Right kidney (tissue), 1 donor: ENCODE measurements at regions not wholly inside any gene's neighbourhood (a gene's known extent, or its start where the extent isn't known, plus 50 kb on each side); places are given as distances from the start of the nearest gene placed in this dataset.

Experiments used
- DNase-seq: peaks from one replicate; pipeline ENCODE4 v3.0.0-alpha.2; 2016

DNA sequence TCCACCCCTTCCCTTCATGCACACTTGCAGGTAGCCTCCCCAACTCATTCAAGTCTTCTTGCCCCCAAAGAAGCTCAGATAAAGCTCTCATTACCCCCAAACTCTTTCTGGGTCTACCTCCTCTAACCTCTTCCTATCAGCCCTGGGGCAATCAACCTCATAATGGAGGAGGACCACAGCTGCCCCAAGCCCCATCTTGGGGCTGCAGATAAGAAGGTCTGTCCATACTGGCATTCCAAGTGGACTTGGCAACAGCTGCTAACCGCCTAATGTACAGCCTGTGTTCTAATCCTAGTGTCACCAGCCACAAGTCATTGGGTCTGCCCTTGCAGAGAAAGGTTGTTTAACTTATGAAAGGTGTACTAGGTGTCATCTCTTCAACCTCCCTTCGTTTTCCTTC is 107.4 kb upstream of the ADGRF1 start:
- DNase-seq: no peak

DNA sequence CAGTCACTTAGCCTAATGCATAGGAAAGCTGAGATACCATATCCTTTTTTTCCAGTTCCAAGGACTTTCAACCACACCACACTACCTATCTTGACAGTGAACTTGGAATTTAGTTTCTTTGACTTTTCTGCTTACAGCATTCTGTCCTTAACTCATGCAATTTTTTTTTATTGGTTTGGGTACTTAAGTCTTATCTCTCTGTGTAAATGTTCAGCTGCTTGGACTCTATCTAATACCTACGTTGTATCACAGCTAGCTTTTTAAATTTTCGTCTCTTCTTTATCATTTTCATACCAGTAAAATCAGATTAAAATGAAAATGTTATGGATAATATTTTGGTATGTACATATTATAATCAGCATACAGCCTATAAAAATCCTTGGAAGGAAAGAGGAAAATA is 106.9 kb upstream of the ADGRF1 start:
- no peak for DNase-seq

DNA sequence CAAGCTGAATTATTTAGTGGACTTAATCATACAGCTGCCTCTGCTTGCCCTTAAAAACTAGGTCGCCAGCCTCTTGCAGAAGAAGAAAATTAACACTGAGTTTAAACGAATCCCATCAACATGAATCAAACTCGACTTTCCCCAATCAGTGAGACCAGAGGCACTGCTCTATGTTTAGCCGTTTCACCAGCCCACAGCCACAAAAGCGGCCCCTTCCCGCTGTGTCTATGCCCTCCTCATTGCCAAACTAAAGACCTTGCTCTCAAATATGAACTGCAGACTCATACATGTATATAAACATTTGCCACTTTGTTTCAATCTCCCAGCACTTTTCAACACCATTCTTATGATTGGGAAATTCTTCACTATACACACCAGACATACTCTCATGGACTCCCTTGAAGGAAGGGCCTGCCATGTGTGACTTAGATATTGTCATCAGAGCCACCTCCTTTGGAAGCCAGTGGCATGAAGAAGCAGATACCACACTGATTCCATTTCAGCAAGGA is 105.8 kb upstream of the ADGRF1 start:
- no peak for DNase-seq

DNA sequence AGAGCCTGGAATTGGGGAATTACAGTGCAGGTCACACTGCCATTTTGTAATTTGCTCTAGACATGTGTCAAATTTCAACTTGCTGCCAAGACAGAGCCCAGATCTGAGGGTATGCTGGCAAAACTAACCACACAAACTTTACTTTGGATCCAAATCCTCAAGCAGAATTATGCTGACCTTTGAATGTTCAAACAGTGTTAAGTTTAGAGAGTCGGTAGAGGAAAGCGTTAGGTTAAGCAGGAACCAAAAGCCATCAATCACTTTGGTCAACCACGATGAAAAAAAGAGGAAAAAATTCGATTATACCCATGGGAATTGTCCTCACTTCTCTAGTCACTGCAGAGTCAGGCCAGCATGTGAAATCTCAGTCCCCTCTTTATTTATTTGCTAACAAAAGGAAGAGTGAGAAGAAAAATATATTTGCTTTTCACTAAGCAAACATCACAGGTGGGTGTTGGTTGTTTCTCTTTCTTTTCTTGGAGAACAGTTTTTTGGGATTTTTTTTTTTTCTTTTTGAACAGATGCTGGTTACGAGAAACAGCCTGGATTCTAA is 105.1 kb upstream of the ADGRF1 start:
- no peak for DNase-seq

DNA sequence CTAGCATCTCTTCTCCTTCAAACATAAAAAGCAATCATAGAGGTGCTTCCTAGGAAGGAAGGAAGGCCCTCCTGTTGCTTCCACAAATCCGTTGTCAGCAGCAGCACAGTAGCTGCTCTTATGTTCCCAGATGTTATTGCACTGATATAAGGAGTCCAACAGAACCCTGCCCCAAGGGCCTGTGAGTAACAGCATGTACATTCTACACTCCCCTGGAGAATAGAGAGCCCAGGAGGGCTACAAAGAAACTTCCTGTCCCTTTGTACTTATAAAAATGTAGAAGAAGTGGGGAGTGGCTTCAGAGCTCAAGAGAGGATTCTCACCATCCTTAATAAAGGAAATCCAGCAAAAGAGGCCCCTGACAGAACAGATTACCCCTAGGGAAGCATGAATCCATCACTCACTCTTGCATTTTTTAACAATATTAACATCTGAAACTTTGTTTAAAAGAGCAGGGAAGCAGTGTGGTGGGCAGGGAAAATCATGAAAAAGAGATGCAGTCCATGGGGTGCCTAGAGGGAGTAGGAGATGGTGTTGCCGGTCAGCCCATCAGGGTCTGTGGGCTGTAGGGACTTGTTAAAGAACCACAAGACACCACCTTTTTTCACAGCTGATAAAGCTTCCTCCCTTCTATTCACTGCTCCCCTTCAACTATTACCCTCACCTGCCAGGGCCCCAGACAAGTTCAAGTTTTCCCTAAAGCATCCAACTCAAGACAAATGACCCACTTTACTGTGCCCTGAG is 104.5 kb upstream of the ADGRF1 start:
- DNase-seq: no peak

DNA sequence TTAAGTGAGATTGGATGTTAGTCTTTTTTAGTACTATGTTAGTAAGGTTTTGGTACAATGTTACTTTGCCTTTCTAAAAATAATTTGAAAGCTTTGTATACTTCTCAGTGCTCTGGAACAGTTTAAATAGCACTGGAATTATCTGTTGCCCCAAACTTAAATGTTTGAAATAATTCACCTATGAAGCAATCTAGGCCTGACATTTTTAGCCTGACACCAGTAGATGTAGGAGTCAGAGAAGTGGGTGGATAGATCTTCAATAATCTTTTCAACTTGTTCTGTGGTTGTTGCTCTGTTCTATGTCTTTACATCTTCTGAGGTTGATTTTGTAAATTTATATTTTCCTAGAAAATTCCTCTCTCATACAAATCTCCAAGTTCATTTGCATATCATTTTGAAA is 103.1 kb upstream of the ADGRF1 start:
- DNase-seq: no peak

DNA sequence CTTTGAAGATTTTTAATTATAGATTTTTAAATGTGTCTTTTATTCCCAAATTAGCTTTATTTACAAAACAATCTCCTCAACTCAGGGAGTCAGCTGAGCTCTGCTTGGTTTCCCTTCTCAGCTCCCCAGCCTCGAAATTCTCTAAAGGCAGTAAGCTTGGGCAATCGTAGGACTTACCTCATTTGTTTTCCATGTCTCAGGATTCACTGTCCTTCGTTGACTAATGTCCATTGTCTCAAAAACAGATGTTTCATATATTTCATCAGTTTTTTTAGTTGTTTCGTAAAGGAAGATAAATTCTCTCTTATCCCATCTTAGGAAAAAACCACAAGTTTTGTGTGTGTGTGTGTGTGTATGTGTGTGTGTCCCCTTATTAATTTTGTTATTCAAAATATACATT is 102.2 kb upstream of the ADGRF1 start:
- DNase-seq: no peak

DNA sequence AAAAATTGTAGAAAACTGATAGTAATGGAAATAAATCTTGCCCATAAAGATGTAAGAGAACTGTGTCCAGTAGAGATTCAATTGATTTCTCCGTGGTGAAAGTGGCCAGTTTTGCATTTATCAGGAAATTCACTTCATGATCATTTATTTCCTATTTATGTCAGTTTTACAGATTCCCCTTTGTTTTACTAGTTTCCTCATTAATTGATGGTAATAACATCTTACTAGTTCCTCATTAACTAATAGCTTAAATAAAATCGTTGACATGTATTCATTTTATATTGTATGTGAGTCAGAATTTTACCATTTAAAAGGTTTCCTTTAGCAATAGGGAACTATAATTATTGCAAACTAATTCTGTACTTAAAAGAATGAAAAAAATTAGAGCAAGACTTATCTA is 99.8 kb upstream of the ADGRF1 start:
- DNase-seq: no peak

DNA sequence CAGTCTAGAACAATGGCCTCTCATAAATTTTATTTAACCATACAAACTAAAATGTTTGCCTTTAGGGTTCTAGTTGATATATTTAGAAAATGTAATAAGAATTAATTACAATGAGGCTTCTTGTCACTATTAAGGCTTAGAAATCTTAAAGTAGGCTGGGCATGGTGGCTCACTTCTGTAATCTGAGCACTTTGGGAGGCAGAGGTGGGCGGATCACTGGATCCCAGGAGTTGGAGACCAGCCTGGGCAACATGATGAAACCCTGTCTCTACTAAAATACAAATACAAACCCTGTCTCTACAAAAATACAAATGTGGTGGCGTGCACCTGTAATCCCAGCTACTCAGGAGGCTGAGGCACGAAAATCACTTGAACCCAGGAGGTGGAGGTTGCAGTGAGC is 99.0 kb upstream of the ADGRF1 start:
- DNase-seq: no peak

DNA sequence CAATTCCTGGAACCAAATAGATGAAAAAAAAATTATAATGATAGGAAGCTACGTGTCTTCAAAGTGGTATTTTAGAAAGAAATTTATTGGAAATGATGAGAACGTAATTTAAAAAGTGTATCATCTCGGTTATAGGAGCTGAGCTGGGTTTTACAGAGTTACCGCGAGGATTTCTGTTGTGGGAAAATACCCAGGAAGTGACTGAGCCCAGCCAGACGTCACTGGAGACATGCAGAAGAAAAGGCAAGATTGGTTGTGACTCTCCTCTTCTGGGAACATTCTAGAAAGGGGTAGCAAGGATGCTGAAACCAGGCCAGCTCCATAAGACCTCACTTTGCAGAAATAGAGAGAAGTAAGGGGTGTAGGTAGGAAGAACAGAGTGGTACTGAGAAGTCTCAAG is 95.9 kb upstream of the ADGRF1 start:
- DNase-seq: no peak

DNA sequence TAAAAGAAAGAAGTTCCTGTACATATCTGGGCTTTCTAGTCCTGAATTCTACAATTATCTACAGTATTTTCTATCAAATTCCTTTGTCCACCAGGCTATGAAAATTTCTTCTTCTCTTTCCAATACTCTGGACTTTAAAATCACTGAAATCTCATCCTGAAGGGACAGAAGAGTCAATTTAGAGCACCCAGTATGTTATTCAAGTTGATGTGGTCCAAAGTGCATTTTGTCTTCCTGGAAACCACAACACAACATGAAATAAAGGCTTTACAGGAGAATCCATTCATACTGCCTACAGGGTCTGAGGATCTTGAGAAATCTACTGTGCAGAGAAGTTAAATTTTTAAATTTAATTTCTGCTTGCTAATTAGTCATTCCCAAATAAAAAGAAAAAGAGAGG is 94.9 kb upstream of the ADGRF1 start:
- no peak for DNase-seq

DNA sequence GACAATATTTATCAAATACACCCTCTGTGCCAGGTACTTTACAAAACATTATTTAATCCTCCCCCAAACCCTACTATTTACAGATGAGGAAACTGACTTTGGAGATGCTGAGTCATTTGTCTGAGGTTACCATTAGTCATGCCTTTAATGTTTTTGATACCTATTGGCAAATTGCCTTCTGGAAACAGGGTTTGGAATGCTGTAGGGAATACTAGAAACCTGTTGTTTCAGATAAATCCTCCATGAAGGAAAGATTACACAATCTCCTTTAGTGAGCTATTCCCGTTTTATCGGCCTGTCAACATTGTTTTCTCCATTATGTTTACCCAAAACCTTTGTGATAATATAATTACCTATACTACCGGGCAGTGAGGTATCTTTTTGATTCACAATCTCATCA is 93.6 kb upstream of the ADGRF1 start:
- DNase-seq: no peak

DNA sequence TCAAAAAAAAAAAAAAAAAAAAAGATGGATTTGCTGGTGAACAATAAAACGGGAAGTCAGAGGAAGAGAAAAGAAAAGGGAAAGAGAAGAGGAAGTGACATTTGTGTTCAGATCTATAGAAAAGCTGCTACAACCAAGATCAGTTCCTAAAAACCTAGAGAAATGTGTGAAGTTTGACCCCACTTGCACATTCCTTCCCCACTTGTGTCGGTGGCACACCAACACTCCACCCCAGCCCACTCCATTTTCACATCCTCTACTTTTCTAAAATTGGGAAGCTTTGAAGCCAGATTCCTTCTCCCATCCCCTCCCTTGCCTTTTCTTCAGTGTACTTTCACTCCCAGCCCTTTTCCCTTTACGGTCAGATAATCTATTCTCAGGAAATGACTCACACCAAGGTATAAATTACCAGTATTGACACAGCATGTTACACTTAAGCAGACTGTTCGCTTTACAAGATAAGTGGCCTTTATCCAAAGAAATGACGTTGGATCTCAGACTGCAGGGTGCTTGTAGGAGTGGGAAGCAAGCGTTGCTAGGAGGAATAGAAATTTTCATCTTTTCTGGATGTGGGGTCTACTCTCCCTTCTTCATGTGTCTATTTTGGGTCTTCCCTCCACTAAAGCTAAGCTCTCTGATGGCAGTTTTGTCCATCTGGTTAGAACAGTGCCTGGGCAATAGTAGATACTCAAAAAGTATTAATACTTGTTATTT is 92.5 kb upstream of the ADGRF1 start:
- no peak for DNase-seq

DNA sequence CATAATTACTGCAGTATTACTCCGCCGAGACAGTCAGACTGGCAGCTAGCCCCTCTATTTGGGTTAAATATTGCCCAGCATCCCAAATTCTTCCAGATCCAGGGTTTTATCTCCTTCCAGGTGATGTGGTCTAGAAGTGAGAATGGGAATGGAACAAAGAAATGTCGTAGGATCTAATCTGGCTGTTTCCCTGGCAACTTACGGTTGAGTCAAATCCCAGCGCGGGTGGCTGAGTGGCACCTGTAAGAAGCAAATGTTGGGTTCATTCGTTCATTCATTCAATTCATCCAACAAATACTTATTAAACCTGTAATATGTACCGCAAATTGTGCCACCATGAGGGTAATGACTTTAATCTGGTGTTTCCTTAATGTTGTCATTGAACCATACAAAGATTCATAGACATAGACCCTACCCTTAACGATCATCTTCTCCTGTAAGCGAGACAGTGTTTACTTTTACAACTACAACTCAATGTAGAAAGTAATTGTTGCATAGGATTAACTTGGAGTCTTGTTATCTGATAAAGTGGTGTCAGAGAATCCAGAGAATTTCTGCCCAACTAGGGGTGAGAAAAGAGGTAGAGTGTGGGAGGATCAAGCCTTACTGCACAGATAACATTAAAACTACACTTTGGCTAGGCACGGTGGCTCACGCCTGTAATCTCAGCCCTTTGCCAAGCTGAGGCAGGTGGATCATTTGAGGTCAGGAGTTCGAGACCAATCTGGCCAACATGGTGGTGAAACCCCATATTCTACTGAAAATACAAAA is 91.3 kb upstream of the ADGRF1 start:
- no peak for DNase-seq

DNA sequence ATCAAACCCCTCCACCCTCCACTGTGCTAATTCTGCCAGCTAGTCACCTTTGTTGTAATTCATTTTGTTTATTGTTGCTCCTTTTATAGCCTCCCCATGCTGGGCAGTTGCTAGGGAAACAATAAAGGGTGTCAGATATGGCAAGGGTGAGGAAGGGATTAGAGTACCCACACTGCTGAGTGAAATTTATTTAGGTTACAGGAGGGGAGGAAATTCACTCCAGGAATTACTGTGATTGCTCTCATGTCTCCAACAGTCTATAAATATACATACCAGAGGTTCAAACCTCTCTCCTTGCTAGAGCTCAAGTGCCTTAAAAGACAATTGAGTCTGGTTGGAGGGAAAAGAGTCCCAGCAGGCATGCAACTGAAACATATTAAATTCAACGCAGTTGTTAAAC is 90.6 kb upstream of the ADGRF1 start:
- no peak for DNase-seq

DNA sequence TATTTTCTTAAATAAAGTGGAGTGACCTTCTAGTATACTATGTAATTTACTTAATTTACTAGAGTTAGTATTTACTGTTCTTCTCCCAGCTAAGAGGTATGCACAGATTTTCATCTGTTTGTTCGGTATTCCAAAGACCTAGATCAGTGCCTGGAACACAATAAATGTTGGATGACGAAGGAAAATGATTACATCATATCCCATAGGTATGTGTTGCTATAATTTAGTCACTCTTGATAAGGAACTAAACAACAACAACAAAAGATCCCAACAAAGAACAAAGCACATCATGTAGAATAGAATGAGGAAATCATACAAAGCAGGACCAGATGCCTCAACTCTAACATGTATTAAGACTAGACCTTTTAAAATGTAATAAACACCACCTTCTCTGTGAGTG is 89.6 kb upstream of the ADGRF1 start:
- DNase-seq: no peak

DNA sequence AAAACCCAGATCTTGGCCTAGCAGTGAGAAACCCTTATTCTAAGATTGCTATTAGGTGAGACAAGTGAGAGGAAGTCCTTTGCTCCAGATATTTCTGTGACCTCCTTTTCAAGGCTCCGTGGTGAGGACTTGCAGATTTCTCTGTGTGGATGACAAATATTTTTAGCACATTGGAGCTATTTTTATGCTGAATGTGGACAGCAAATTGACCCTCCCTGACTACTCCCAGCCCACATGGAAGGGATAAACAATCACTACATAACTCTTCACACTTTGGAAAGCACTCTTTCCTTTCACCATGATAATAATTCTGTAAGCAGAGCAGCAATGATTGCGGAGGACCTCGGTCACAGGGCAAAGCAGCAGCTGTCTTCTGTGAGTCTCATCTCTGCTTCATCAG is 88.0 kb upstream of the ADGRF1 start:
- no peak for DNase-seq

DNA sequence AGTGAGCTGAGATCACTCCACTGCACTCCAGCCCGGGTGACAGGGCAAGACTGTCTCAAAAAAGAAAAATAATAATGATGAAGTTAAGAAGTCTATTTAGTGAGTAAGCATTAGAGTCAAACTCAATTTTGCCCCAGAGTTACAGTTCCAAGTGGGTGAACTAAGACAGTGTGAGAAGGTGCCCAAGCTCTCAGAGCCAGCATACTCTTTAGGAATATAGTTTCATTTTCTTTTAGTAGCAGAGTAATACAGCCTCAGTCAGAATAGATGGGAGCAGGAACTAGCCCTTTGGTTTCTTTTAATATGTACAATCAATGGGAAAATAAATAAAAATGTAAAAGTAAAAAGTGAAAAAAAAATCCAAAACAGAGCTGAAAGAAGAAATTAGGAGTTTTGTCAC is 87.0 kb upstream of the ADGRF1 start:
- DNase-seq: no peak

DNA sequence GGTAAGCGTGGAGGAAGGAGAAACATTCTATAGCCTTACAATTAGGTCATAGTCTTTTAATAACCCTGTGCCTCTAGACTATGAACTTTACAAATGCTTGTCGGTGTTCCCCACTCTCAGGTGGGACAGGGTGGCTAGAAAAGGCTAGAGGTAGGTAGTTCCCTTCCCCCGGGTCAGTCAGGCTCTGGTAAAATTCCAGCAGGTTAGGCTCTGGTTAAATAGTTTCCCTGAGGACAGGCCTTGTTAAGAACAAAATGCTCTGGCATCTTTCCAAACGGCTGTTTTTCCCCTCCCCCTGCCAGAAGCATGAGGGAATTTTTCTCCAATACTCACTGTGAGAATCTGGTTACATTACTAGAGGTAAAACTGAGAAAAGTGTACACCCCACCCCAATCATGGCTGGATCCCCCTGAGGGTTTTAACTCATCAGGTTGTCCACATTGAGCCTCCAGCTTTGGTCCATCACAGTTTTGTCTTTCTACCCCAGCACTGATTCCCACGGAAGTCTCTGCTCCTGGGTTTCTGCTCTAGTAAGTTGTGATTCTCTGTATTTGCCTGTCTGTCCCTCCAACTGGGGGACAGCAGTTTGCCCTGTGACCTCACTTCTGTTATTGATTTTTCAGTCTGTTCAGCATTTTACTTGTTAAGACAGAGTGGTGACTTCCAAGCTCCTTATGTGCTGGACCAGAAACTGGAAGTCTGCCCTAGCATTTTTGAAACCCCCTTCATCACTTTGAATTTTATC is 84.7 kb upstream of the ADGRF1 start:
- peak; percentile 35 for DNase-seq

DNA sequence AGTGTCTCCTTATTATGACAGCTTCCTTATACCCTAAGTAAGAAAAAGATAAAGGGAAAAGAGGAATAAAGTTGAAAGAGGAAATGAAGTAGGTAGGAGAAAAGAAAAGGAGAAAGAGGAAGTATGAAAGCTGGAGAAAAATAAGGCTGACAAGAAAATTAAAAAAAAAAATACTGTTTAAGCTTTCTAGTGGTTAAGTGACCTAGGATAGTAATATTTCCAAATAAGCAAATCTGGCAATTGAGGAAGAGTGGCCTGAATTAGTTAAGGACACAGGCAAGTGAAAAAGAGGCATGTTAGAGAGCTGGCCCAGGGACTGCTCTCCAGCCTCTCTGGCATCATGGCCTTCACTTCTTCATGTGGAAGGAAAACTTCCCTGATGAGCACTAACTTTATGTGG is 76.5 kb upstream of the ADGRF1 start:
- no peak for DNase-seq

DNA sequence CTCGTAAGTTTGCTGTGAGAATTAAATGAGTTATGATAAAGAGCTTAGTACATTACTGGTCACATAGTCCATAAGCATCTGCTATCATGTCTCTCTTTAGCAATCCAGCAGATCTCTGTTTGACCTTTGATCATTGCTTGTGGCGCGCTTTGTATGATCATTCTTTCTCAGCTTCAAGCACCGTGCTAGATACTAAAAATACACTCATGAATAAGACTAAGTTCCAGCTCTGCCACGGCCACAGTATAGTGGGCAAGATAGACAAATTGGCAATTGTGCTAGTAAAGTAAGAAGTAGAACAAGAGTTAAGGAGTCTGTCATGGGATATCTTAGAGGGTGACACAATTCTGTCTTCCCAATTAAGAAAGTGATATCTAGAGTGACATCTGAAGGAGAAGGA is 75.2 kb upstream of the ADGRF1 start:
- no peak for DNase-seq

DNA sequence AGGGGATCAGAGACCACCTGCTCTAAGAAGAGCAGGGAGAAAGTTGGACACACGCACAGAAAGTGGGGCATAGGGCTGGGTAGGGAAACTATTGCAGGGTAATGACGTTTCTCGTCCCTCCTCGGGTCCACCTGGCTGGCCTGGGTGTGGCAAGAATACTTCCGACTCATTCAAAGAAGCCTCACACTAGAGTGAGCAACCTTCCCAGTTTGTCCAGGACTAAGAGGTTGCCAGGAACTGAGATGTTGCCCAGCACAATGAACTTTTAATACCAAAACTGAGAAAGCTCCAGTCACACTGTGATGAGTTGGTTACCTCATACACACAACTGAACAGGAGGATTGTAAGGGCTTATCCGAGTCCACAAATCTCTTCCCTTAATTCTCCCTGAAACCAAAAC is 74.5 kb upstream of the ADGRF1 start:
- no peak for DNase-seq
